ENCODE measurements at regions not wholly inside any gene's neighbourhood (a gene's known extent, or its start where the extent isn't known, plus 50 kb on each side); places are given as distances from the start of the nearest gene placed in this dataset.

GRCh38 chrX:39464253-39464652 is 633.5 kb downstream of the BCOR start:
- H3K4me2 ChIP-seq (ENCODE audit: low read depth, low read length, poor library complexity, severe bottlenecking), result no peak overlapping the region
- no peaks in the 10 kb centered on the region for H3K27me3 ChIP-seq (ENCODE audit: low read length)
- DNase-seq, result no peak
- no peaks in the 10 kb centered on the region for H3K79me2 ChIP-seq (ENCODE audit: low read length)
- H3K9ac ChIP-seq (ENCODE audit: low read length), result no peak overlapping the region
- H3K9me3 ChIP-seq (ENCODE audit: low read length), result no peaks in the 10 kb centered on the region
- no peaks in the 10 kb centered on the region for H3K9me2 ChIP-seq (replicated peaks; ENCODE audit: insufficient read depth, low read length)
- no peak overlapping the region for H3K27ac ChIP-seq (ENCODE audit: low read length)
- H3K4me3 ChIP-seq (ENCODE audit: low read length), result no peak overlapping the region
- H3K4me1 ChIP-seq (ENCODE audit: low read length), result no peaks in the 10 kb centered on the region
- no peaks in the 10 kb centered on the region for H3K36me3 ChIP-seq (ENCODE audit: insufficient read depth, low read length)
- no peaks in the 10 kb centered on the region for H4K20me1 ChIP-seq (ENCODE audit: insufficient read depth, low read depth, low read length)
- no peak overlapping the region for H2AFZ ChIP-seq (ENCODE audit: low read length)

- H3K36me3 ChIP-seq (ENCODE audit: insufficient read depth, low read length), result no peaks in the 10 kb centered on the region
- H3K9me3 ChIP-seq (ENCODE audit: low read length), result no peaks in the 10 kb centered on the region
- no peak overlapping the region for H3K4me3 ChIP-seq (ENCODE audit: low read length)
- H3K27me3 ChIP-seq (ENCODE audit: low read length), result no peaks in the 10 kb centered on the region
- H3K79me2 ChIP-seq (ENCODE audit: low read length), result no peaks in the 10 kb centered on the region
- no peaks in the 10 kb centered on the region for H3K4me1 ChIP-seq (ENCODE audit: low read length)
- no peaks in the 10 kb centered on the region for H3K9me2 ChIP-seq (replicated peaks; ENCODE audit: insufficient read depth, low read length)
- no peak overlapping the region for H3K27ac ChIP-seq (ENCODE audit: low read length)
- H3K9ac ChIP-seq (ENCODE audit: low read length), result no peak overlapping the region
- no peak for DNase-seq
- no peaks in the 10 kb centered on the region for H4K20me1 ChIP-seq (ENCODE audit: insufficient read depth, low read depth, low read length)
- no peak overlapping the region for H2AFZ ChIP-seq (ENCODE audit: low read length)
- H3K4me2 ChIP-seq (ENCODE audit: low read depth, low read length, poor library complexity, severe bottlenecking), result no peak overlapping the region
Observed at GRCh38 chrX:39465467-39465866, 632.3 kb downstream of the BCOR start.

DNA sequence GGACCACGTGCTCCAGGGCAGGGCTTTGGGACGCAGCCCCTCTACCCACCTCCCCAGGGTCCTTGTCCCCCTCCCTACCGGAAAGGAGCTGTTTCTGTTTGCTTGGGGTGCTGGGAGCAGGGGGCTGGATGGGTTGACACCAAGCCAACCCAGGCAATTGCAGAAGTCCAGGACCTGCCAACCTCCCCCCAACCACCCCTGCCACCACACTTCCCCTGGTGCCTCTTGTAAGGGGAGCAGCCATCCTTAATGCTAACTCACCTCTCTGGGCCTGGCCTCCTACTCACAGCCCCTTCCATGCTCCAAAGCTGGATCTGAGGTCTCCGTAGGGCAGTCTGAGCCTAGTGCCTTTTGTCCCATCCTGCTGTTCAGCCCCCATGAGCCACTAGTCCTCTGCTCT is 631.9 kb downstream of the BCOR start:
- H3K9ac ChIP-seq (ENCODE audit: low read length), result no peak overlapping the region
- DNase-seq, result no peak
- no peaks in the 10 kb centered on the region for H3K36me3 ChIP-seq (ENCODE audit: insufficient read depth, low read length)
- H4K20me1 ChIP-seq (ENCODE audit: insufficient read depth, low read depth, low read length), result no peaks in the 10 kb centered on the region
- H3K9me3 ChIP-seq (ENCODE audit: low read length), result no peaks in the 10 kb centered on the region
- H3K27ac ChIP-seq (ENCODE audit: low read length), result no peak overlapping the region
- H3K4me1 ChIP-seq (ENCODE audit: low read length), result no peaks in the 10 kb centered on the region
- H3K79me2 ChIP-seq (ENCODE audit: low read length), result no peaks in the 10 kb centered on the region
- no peak overlapping the region for H3K4me3 ChIP-seq (ENCODE audit: low read length)
- no peak overlapping the region for H2AFZ ChIP-seq (ENCODE audit: low read length)
- no peaks in the 10 kb centered on the region for H3K27me3 ChIP-seq (ENCODE audit: low read length)
- H3K4me2 ChIP-seq (ENCODE audit: low read depth, low read length, poor library complexity, severe bottlenecking), result no peak overlapping the region
- no peaks in the 10 kb centered on the region for H3K9me2 ChIP-seq (replicated peaks; ENCODE audit: insufficient read depth, low read length)

DNA sequence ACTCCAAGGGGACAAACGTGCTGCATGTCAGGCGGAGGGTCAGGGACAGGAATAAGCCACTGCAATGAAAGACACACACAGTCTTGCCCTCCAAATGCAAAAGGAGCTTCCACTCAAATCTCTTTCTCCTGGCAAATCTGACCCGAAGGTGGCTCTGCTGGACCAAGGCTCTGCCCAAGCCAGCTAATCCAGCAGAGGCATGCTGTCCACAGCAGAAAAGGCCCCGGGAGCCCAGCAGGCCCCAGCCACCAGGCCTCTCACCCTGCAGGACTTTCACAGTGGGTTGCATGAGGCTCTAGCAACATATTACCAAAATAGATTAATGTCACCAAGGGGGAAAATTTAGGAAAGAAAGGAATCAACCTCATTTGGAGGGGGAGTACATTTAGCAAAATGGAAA is 628.6 kb downstream of the BCOR start:
- H3K27ac ChIP-seq (ENCODE audit: low read length), result no peak overlapping the region
- no peak for DNase-seq

GRCh38 chrX:39470588-39471407 is 627.0 kb downstream of the BCOR start:
- no peaks in the 10 kb centered on the region for H3K27me3 ChIP-seq (ENCODE audit: low read length)
- H3K79me2 ChIP-seq (ENCODE audit: low read length), result no peaks in the 10 kb centered on the region
- H3K9me3 ChIP-seq (ENCODE audit: low read length), result no peaks in the 10 kb centered on the region
- H3K9ac ChIP-seq (ENCODE audit: low read length), result no peak overlapping the region
- no peak overlapping the region for H3K4me2 ChIP-seq (ENCODE audit: low read depth, low read length, poor library complexity, severe bottlenecking)
- no peaks in the 10 kb centered on the region for H3K36me3 ChIP-seq (ENCODE audit: insufficient read depth, low read length)
- no peak overlapping the region for H3K27ac ChIP-seq (ENCODE audit: low read length)
- H2AFZ ChIP-seq (ENCODE audit: low read length), result no peak overlapping the region
- H3K4me3 ChIP-seq (ENCODE audit: low read length), result no peak overlapping the region
- no peaks in the 10 kb centered on the region for H3K9me2 ChIP-seq (replicated peaks; ENCODE audit: insufficient read depth, low read length)
- H4K20me1 ChIP-seq (ENCODE audit: insufficient read depth, low read depth, low read length), result no peaks in the 10 kb centered on the region
- no peak for DNase-seq
- no peaks in the 10 kb centered on the region for H3K4me1 ChIP-seq (ENCODE audit: low read length)

More for the DNA sequence above, 628.6 kb downstream of the BCOR start:
- no peak overlapping the region for H2AFZ ChIP-seq (ENCODE audit: low read length)
- no peak overlapping the region for H3K4me3 ChIP-seq (ENCODE audit: low read length)
- H3K79me2 ChIP-seq (ENCODE audit: low read length), result no peaks in the 10 kb centered on the region
- no peaks in the 10 kb centered on the region for H3K27me3 ChIP-seq (ENCODE audit: low read length)
- H3K9me3 ChIP-seq (ENCODE audit: low read length), result no peaks in the 10 kb centered on the region
- H3K4me2 ChIP-seq (ENCODE audit: low read depth, low read length, poor library complexity, severe bottlenecking), result no peak overlapping the region
- no peak overlapping the region for H3K9ac ChIP-seq (ENCODE audit: low read length)
- no peaks in the 10 kb centered on the region for H3K9me2 ChIP-seq (replicated peaks; ENCODE audit: insufficient read depth, low read length)
- H3K4me1 ChIP-seq (ENCODE audit: low read length), result no peaks in the 10 kb centered on the region
- H4K20me1 ChIP-seq (ENCODE audit: insufficient read depth, low read depth, low read length), result no peaks in the 10 kb centered on the region
- no peaks in the 10 kb centered on the region for H3K36me3 ChIP-seq (ENCODE audit: insufficient read depth, low read length)

GRCh38 chrX:39472161-39472560 is 625.6 kb downstream of the BCOR start:
- no peak for DNase-seq
- H4K20me1 ChIP-seq (ENCODE audit: insufficient read depth, low read depth, low read length), result no peaks in the 10 kb centered on the region
- no peaks in the 10 kb centered on the region for H3K79me2 ChIP-seq (ENCODE audit: low read length)
- H3K9me3 ChIP-seq (ENCODE audit: low read length), result no peaks in the 10 kb centered on the region
- H3K27ac ChIP-seq (ENCODE audit: low read length), result no peak overlapping the region
- no peak overlapping the region for H3K4me2 ChIP-seq (ENCODE audit: low read depth, low read length, poor library complexity, severe bottlenecking)
- no peak overlapping the region for H2AFZ ChIP-seq (ENCODE audit: low read length)
- H3K4me3 ChIP-seq (ENCODE audit: low read length), result no peak overlapping the region
- H3K4me1 ChIP-seq (ENCODE audit: low read length), result no peaks in the 10 kb centered on the region
- H3K27me3 ChIP-seq (ENCODE audit: low read length), result no peaks in the 10 kb centered on the region
- no peak overlapping the region for H3K9ac ChIP-seq (ENCODE audit: low read length)
- no peaks in the 10 kb centered on the region for H3K36me3 ChIP-seq (ENCODE audit: insufficient read depth, low read length)
- no peaks in the 10 kb centered on the region for H3K9me2 ChIP-seq (replicated peaks; ENCODE audit: insufficient read depth, low read length)

DNA sequence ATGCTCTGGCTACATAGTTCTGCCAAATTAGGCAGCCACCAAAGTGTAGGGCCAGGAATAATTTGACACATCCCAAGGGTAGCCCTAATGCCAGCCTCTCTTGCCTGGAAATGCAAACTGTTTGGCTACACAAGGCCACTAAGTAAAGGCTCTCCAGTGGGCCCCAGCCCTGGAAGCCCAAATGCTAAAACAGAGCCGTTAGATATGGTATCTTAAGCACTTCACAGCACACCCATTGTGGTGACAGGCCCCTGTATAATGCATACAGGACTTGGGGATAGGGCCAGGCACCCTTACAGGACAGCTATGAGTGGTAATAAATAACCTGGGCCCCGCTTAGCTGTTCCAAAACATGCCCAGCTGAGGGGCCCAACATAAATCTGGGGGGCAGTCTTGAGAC is 623.9 kb downstream of the BCOR start:
- Histone ChIP-seq H3K9ac (ENCODE audit: low read length) (no peak overlapping the region), H3K9me3 (ENCODE audit: low read length) (no peaks in the 10 kb centered on the region), H2AFZ (ENCODE audit: low read length) (no peak overlapping the region), H3K79me2 (ENCODE audit: low read length) (no peaks in the 10 kb centered on the region), H4K20me1 (ENCODE audit: insufficient read depth, low read depth, low read length) (no peaks in the 10 kb centered on the region), H3K4me1 (ENCODE audit: low read length) (no peaks in the 10 kb centered on the region), H3K27me3 (ENCODE audit: low read length) (no peaks in the 10 kb centered on the region), H3K9me2 (replicated peaks; ENCODE audit: insufficient read depth, low read length) (no peaks in the 10 kb centered on the region), H3K4me2 (ENCODE audit: low read depth, low read length, poor library complexity, severe bottlenecking) (no peak overlapping the region), H3K4me3 (ENCODE audit: low read length) (no peak overlapping the region), H3K36me3 (ENCODE audit: insufficient read depth, low read length) (no peaks in the 10 kb centered on the region), H3K27ac (ENCODE audit: low read length) (no peak overlapping the region)
- no peak for DNase-seq

GRCh38 chrX:39475372-39475771 is 622.4 kb downstream of the BCOR start:
- H2AFZ ChIP-seq (ENCODE audit: low read length), result no peak overlapping the region
- H3K27me3 ChIP-seq (ENCODE audit: low read length), result no peaks in the 10 kb centered on the region
- H3K4me2 ChIP-seq (ENCODE audit: low read depth, low read length, poor library complexity, severe bottlenecking), result no peak overlapping the region
- no peaks in the 10 kb centered on the region for H3K4me1 ChIP-seq (ENCODE audit: low read length)
- no peak overlapping the region for H3K9ac ChIP-seq (ENCODE audit: low read length)
- H3K27ac ChIP-seq (ENCODE audit: low read length), result no peak overlapping the region
- H3K9me3 ChIP-seq (ENCODE audit: low read length), result no peaks in the 10 kb centered on the region
- DNase-seq, result no peak
- no peaks in the 10 kb centered on the region for H3K79me2 ChIP-seq (ENCODE audit: low read length)
- H3K36me3 ChIP-seq (ENCODE audit: insufficient read depth, low read length), result no peaks in the 10 kb centered on the region
- no peak overlapping the region for H3K4me3 ChIP-seq (ENCODE audit: low read length)
- no peaks in the 10 kb centered on the region for H4K20me1 ChIP-seq (ENCODE audit: insufficient read depth, low read depth, low read length)
- H3K9me2 ChIP-seq (replicated peaks; ENCODE audit: insufficient read depth, low read length), result no peaks in the 10 kb centered on the region

Measured in Karpas-422 (cell line).